KBM-7 (cell line): ENCODE measurements at regions not wholly inside any gene's neighbourhood (a gene's known extent, or its start where the extent isn't known, plus 50 kb on each side); places are given as distances from the start of the nearest gene placed in this dataset.

ENCODE experiments used
- DNase-seq: peaks from one replicate; pipeline ENCODE4 v3.0.0-alpha.2; 2015
- in situ Hi-C: fragments of 300-500 bp; cut with MboI; formaldehyde crosslinking; loops from 2 replicates; pipeline ENCODE4 v1.14.3; 2020; ENCODE audit warnings: low sequenced_read_pairs, low pct_unique_long_range_greater_than_20kb, mixed read lengths

DNA sequence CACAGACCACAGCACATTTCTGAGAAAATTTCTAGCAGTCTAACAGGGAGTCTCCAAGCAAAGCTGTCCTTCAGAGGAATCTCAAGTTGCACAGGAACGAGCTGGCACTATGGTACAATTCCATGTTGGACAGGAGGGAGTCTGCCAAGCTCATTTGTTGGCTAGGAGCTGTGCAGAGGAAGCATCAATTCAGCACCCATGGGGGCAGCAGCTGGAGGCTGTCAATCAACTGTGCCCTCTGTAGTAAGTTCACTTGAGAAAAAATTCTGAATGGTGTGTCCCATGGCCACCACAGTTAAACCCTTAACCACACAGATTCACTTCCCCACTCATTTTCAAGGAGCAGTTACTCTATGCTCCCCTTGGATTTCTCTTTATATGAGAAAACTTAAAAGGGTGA lies 298.5 kb upstream of the PPP2R3A start:
- in situ Hi-C loops = no loop called here
- no peak for DNase-seq

DNA sequence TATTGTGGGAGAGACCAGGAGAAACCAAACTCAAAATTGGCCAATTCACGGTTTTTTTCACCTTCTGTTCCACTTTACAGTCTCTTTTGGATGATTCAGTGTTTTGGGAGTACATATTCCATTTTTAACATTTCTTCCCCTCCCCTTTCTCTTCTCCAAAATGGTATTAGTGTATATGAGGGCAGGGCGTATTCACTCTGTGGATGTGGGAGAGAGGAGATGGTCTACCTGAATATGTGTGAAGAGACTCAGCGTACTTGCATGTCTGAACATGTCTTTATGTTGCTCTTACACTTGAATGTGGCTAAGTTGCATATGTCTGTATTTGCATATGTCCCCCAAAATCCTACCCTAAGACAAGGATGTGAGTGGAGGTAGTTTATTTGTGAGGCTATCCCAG lies 291.0 kb upstream of the PPP2R3A start:
- DNase-seq = no peak
- in situ Hi-C loops = no loop called here

DNA sequence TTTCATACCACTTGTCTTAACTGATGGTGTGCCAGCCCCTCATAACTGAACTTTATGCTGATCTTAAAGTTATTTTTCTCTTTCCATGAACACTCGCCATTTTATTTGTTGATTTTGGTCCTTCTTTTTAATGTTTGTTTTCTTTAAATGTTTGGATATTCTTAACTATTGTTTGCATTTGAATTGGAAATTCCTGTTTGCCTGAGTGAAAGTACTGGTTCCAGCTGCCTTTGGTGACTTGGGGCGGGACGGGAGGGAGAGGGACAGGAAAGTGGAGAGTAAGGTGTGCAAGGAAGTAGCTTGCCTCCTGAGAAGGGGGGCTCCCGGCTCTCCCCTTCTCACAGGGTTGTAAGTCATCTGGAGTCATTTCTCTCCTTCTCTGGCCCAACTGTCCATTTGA lies 287.1 kb upstream of the PPP2R3A start:
- in situ Hi-C loops = no loop called here
- no peak for DNase-seq

DNA sequence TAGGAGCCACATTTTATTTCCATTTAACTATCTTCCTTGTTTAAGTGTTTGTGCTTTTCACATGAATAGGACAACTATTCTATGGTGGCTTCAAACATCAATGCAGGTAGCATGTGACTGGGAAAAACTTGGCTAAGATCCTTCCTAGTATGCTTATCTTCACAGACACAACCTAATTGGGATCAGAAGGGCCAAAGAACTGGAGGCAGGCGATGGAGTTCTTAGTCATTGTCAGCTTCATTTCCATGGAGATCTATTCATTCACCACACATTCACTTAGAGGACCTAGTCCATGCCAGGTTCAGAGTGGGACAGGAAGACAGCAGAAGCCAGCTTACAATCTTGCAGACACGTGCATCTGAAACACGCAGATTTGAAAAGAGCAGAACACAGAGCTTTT lies 277.5 kb upstream of the PPP2R3A start:
- in situ Hi-C loops = no loop called here
- no peak for DNase-seq

DNA sequence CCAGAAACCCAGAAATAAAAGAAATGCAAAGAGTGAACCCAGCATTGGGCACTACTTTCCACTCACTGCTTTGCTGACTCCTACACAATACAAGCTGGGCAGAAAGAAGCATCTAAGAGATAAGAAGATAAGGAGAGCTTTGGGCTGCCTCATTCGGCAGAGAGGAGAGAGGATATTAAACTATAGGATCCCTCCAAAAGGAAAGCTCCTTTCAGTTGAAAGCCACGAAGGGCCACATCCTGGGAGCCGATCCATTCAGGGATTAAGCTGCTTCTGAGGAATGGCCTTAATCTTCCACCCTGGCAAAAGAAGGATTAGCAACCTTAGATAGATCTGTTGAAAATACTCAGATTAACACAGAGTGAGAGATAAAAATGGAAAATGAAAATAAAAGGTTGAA lies 274.9 kb upstream of the PPP2R3A start:
- in situ Hi-C loops = no loop called here
- DNase-seq = no peak

DNA sequence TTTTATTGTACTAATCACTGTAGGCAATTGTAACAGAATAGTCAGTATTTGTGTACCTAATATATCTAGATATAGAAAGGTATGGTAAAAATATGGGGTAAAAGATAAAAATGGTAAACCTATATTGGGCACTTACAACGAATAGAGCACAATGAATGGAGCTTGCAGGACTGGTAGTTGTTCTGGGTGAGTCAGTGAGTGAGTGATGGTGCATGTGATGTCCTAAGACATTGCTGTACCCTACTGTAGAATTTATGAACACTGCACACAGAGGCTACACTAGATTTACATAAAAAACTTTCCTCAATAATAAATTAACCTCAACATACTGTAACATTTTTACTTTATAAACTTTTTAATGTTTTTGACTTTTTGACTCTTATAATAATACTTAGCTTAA lies 274.3 kb upstream of the PPP2R3A start:
- in situ Hi-C loops = no loop called here
- DNase-seq = no peak

DNA sequence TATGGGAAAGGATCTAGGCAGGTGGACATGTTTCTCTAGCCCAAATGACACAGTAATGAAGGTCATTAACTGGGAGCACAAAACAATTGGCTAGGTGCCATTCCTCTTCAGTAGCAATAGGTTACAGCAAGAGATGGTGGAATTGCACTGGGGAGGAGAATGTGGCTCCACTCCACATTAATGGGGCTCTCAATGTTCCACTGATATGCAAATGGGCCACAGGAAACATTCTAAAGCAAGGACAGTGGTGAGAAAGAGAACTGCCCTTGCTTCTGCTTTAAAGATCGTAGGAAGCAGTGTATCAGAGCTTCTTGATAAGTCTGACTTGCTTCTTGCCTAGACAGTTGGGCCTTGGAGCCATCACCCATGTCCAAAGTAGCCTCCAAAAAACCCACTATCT lies 271.4 kb upstream of the PPP2R3A start:
- in situ Hi-C loops = no loop called here
- DNase-seq = no peak

DNA sequence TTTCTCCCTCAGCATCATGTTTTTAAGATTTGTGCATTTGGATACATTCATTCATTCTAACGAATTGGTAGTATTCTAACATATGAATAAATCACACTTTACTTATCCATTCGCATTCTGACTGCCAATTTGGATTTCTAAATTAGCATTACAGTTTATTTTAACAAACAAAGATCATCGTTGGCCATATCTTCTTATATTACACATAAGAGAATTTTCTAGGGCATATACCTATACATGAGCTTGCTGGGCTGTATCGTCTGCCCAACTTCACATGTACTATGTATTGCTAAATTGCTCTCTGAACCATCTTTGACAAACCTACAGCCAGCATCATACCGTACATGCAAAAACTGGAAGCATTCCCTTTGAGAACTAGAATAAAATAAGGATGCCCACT lies 265.8 kb upstream of the PPP2R3A start:
- in situ Hi-C loops = no loop called here

DNA sequence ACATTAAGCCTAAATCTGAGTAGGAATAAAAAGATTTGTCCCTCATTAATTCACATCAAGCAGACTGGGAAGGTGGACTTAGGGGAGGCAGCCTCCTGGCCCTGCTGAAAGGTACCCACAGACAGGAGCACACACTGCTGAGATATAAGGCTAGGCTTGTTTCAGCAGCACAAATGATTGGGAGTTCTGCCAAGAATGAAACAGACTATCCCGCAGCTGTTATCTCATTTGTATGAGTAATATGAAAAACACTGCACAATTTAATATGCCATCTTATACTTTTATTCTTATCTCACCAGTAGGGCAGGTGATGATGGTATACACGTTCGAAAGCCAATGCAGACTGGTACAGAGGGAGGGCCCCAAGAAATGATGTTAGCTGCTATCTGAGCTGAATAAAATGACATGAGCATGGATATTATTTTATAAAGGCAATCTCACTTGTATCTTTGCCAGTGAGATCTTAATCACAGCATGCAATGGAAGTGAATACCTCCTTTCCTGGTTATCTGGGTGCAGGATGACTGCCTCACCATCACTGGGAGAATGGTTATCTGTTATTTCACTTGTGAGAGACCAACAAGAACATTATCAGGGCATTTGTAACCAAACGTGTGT lies 258.7 kb upstream of the PPP2R3A start:
- DNase-seq = no peak
- in situ Hi-C loops = no loop called here

More for the DNA sequence above, 265.8 kb upstream of the PPP2R3A start:
- no peak for DNase-seq

DNA sequence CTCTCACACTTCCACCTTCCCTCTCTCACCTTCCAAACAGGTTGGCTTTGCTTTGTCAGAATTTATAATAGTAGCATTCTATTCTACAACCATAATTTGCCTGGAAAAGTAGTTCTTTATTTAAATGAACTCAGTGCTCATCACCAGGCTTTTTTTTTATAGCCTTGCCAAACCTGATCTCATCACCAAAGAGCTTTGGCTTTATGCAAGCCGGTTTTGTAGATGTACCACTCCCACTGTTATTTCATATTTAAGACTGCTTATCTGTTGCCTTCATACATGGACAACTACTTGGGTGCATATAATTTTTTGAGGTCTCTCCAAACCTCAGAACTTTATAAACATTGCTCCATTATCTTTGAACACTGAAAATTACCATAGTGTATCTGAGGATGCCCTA lies 246.1 kb upstream of the PPP2R3A start:
- in situ Hi-C loops = no loop called here

DNA sequence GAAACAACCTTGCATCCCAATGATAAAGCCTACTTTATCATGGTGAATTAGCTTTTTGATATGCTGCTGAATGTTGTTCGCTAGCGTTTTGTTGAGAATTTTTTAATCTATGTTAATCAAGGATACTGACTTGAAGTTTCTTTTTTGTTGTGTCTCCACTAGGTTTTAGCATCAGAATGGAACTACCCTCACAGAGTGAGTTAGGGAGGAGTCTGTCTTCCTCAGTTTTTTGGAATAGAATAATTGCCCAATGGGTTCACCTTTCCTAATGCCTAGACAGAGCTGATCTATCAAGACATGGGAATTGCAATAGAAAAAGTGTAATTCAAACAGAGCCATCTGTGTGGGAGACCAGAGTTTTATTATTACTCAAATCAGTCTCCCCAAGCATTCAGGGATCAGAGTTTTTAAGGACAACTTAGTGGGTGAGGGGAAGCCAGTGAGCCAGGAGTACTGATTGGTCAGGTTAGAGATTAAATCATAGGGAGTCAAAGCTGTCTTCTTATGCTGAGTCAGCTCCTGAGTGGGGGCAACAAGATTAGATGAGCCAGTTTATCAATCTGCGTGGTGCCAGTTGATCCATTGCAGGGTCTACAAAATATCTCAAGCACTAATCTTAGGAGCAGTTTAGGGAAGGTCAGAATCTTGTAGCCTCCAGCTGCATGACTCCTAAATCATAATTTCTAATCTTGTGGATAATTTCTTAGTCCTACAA lies 237.4 kb upstream of the PPP2R3A start:
- DNase-seq = no peak
- in situ Hi-C loops = no loop called here

More for the DNA sequence above, 246.1 kb upstream of the PPP2R3A start:
- no peak for DNase-seq

DNA sequence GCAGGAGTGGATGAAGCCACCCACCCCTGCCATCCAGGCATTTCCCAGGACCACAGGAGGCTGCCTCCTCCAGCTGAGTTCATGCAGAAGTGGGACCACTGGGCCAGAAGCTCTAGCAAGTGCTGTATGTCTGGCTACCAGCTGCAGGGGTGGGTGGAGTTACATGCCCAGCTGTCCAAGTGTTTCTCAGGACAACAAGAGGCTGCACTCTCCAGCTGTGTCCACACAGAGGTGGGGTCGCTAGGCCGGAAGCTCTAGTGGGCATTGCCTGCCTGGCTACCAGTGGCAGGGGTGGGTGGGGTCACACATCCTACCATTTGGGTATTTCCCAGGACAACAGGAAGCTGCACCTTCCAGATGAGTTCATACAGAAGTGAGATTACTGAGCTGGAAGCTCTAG lies 234.0 kb upstream of the PPP2R3A start:
- in situ Hi-C loops = no loop called here
- DNase-seq = no peak

DNA sequence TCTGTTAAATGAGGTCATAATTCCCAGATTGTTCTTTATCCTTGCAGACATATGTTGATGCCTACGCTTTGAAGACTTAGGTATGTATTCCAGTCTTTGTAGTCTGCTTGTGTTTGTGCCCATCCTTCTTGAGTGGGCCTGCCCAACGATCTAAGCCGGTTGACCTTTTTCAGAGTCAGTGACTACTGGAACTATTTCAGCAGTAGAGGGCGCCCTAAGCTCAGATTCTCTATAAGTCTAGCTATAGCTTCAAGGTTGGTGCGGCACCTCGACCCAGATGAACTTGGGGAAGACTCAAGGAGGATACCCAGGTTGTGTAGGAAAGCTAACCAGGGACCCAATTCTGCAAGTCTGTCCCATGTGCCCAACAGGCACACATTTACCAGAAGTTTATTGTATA lies 228.8 kb upstream of the PPP2R3A start:
- in situ Hi-C loops = no loop called here
- peak; percentile 17 for DNase-seq

DNA sequence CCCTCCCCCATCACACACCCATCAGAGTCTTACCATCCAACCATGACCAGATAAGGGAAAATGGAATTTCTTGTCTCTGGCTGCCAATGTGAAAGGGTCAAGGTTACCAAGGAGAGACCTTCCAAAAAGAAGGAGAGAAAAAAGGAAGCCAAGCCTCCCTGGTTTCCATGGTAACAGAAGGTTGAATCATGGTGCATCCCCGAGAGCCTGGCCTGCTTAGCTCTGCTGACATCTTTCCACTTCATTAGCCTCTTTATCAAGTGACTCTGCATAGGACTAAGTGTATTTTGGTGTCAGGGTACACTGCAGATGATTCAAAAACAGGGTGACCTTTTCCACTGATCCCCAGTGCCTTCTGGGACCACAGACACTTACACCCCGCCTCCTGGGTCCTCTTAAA lies 225.7 kb upstream of the PPP2R3A start:
- no peak for DNase-seq
- in situ Hi-C loops = no loop called here

DNA sequence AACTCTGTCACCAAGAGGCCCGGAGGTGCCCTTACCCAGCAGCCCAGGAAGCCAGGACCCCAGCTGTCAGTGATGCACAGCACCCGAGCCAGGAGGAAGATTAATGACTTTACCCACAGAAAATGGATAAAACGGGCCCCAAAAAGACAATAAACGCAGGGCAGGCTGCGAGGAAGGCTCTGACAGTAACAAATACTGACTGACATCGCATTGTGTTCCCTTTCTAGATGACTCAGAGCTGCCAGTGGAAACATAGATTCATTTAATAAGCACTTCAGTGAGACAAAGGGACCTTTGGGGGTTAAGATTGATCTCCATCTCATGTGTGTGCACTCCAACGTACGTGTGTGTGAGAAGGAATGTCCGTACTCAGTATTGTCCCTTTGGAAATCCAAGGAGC lies 225.3 kb upstream of the PPP2R3A start:
- DNase-seq = no peak
- in situ Hi-C loops = no loop called here

DNA sequence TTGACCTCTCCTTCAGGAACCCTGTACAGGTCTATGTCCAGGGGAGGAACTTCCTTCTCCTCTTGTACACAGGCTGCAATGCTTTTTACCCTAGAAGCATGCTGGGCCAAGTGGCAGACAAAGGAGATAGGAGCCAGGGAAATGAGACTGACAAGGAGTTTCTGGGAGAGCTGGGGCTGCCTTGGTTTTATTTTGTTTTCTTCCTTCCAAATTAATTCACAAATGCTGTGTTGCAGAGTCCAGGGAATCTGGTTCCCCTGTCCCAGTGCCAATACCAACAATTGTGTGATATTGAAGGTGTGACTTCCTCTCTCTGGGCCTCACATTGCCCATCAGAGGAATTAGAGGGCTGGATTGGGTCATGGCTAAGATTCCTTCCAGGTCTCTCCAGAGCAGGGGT lies 224.8 kb upstream of the PPP2R3A start:
- in situ Hi-C loops = no loop called here
- DNase-seq = no peak

DNA sequence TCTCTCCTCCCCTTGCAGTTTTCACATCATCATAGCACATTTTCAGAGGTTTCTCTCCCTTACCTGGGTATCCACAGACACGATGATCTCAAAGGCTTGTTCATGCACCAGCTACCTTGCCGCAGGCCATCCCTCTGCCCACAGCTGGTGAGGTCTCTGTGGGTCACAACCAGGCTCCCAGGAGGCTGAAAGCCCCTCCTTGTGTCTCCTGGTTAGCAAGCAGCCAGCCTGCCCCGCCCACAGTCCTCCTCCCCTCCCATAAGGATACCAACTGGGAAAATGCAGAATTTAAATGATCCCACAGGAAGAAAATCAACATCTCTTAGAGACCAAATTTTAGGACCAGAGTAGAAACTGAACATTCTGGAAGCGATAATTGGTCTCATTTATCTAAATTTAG lies 213.5 kb upstream of the PPP2R3A start:
- in situ Hi-C loops = no loop called here
- DNase-seq = no peak

DNA sequence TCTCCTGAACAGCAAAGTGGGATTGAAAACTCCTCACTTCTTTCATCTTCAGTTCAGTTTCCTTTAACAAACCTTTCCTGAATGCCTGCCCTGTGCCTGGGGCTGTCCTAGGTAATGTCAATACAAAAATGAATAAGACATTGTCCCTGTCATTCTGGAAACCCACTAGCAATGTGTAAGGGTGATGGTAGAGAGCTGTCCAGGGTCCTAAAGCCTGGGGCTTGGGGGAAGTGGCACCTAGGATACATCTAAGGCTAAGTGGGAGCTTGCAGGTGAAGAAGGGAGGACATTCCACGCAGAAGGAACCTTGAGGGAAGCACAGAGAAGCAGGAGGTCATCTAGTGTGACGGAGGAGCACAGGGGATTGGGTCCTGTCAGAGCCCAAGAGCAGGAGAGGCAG lies 212.7 kb upstream of the PPP2R3A start:
- DNase-seq = peak; percentile 2
- in situ Hi-C loops = no loop called here

DNA sequence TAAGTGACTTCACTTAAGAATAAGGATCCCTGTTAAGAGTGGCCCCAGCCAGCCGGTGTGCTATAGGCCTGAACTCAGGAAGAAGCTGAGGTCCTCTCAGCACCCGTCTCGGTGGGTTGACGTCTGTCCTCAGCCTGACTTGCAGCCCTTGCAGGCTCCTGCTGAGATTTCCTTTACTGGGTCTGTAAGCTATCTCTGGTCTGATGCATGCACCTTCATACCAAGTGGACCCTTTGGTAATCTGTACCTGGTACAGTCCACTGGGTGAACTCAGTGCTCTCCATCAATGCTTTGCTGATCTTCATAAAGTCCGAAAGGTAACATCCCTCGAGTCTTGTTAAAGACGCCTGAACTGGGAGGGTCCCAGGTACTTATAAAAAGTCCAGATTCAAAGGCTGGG lies 212.0 kb upstream of the PPP2R3A start:
- in situ Hi-C loops = no loop called here
- DNase-seq = no peak

DNA sequence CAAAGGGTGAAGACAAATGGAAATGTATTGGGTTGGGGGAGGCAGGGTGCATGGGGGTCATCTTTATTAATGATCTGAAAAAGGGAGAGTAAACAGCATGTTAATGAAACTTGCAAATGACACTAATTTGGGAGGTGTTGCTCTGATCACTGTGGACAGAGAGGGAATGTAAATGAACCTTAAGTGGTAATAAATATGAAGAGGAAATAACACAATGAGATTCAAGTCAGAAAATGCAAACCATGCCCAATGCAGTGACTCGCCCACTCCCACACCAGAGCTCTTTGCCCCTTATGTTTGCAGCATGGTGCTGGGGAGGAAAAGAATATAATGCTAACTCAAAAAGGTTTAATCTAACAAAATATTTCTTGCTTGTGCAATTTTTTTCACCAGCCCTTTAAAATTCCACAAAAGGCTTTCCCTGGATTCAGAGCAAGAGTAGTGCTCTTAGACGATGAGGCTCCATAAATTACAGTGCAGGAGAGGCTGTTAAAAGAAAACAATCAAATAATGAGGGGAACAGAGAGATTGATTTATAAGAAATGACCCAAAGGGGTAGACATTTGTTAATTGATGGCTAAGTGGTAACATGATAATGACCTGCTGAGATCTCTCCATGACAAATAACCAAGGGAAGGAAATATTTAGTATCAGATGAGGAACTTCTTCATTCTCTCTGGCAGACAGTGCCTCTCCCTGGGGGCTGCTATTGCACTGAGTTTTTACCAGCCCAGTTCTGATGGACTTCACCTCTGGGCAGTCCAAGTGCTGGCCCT lies 210.0 kb upstream of the PPP2R3A start:
- DNase-seq = no peak
- in situ Hi-C loops = no loop called here
